ENCODE measurements at regions not wholly inside any gene's neighbourhood (a gene's known extent, or its start where the extent isn't known, plus 50 kb on each side); places are given as distances from the start of the nearest gene placed in this dataset.

DNA sequence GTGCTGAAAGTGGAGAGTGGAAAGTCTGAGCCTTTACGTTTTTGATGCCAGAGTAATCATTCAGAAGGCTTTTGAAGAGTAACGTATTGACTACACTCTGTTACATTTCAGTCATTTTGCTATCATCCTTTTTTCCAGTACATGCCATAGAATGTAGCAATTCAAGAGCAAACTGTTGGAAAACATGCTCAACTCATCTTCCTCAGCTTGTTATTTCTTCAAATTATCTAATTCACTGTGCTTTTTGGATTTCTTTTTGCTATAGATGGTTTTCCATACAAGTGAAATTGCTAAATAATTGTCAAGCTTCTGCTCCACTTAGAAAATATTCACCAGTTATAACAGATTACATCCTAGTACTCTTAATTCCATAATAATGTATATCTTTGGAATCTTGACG, 129.9 kb upstream of the CLEC14A start:
- CTCF ChIA-PET (ENCODE audit: partially characterized antibody): interaction anchor here (1.2 kb wide), 1 partner anchor 20 kb away, joined by 4 read pairs; no protein-coding TSS in a partner anchor
- WGBS, 2 experiments (ENCODE audit: extremely low coverage in 1 of 2, insufficient coverage in 1 of 2, insufficient read length in 1 of 2, insufficient replicate concordance in 2 of 2, low coverage in 1 of 2, low lambda C conversion rate in 2 of 2, missing lambda C conversion rate in 1 of 2): 84% methylated on average over 3 of the region's 3 CpGs; no CpG with 5 or more reads in 1 of the 2 experiments
- H4K91ac ChIP-seq (replicated peaks; ENCODE audit: insufficient read length, low read length): no peak overlapping the region
- TF ChIP-seq CBX8 (IDR thresholded peaks at IDR 0.05; ENCODE audit: borderline replicate concordance, low read depth, low read length) (no peak), GTF2F1 (IDR thresholded peaks at IDR 0.05; ENCODE audit: borderline replicate concordance, low read depth, low read length) (no peak), KDM1A (IDR thresholded peaks at IDR 0.05; ENCODE audit: borderline replicate concordance, low read length) (no peak), PHF8 (conservative IDR thresholded peaks at IDR 0.05; ENCODE audit: low read depth, low read length) (no peak), SIN3A (conservative IDR thresholded peaks at IDR 0.05 in 1 of 2, IDR thresholded peaks at IDR 0.05 in 1 of 2; ENCODE audit: low read depth in 1 of 2, low read length in 2 of 2) (no peak), KDM5A (IDR thresholded peaks at IDR 0.05; ENCODE audit: low read length) (no peak), SRF (IDR thresholded peaks at IDR 0.05; ENCODE audit: low read depth, low read length) (no peak), NANOG (IDR thresholded peaks at IDR 0.05; ENCODE audit: insufficient read depth, low read depth, low read length, poor library complexity, severe bottlenecking) (no peak), TAF7 (optimal IDR thresholded peaks at IDR 0.05; ENCODE audit: borderline replicate concordance, low read depth, low read length) (no peak), MAFK (IDR thresholded peaks at IDR 0.05; ENCODE audit: low read depth, low read length) (no peak), ASH2L (IDR thresholded peaks at IDR 0.05; ENCODE audit: low read length) (no peak), JUND (IDR thresholded peaks at IDR 0.05; ENCODE audit: low read length) (no peak), RBBP5 (IDR thresholded peaks at IDR 0.05; ENCODE audit: borderline replicate concordance, low read depth, low read length) (no peak)

More for the DNA sequence above, 129.9 kb upstream of the CLEC14A start:
- Histone ChIP-seq H2BK120ac (replicated peaks; ENCODE audit: low read depth, low read length) (no peak overlapping the region), H3K9ac (replicated peaks in 1 of 4; ENCODE audit: extremely low read depth in 1 of 4, low read depth in 3 of 4, low read length in 3 of 4) (no peak overlapping the region), H3K14ac (ENCODE audit: insufficient read length) (no peak overlapping the region), H4K20me1 (replicated peaks in 1 of 2; ENCODE audit: control insufficient read depth in 1 of 2, insufficient read depth in 2 of 2, low read length in 2 of 2) (no peaks in the 10 kb centered on the region), H2BK12ac (ENCODE audit: low read depth, low read length) (no peak overlapping the region), H3K56ac (replicated peaks; ENCODE audit: insufficient read length, low read depth, low read length) (no peak overlapping the region), H2AK5ac (ENCODE audit: low read depth, low read length) (no peak overlapping the region), H3K4ac (replicated peaks; ENCODE audit: insufficient read length, low read depth, low read length) (no peak overlapping the region), H3K79me1 (ENCODE audit: low read depth, low read length) (no peaks in the 10 kb centered on the region), H3K36me3 (ENCODE audit: control insufficient read depth in 2 of 4, insufficient read depth in 4 of 4, low read length in 3 of 4) (no peaks in the 10 kb centered on the region), H3K27ac (ENCODE audit: low read depth, low read length) (no peak overlapping the region), H2BK15ac (ENCODE audit: low read length) (no peak overlapping the region), H3K27me3 (replicated peaks in 1 of 4; ENCODE audit: control insufficient read depth in 3 of 4, extremely low read depth in 1 of 4, insufficient read depth in 3 of 4, low read length in 3 of 4) (peaks cover 0 to 1% (median 0%) of the 10 kb centered on the region in 4 experiments; a peak in 1 of 7 replicates), H3K4me2 (ENCODE audit: insufficient read depth in 1 of 2, low read depth in 2 of 2, low read length in 2 of 2) (no peak overlapping the region), H3K18ac (ENCODE audit: extremely low read depth, low read length) (no peak overlapping the region), H2AFZ (ENCODE audit: low read length) (no peak overlapping the region), H3K23me2 (ENCODE audit: low read depth, low read length) (no peaks in the 10 kb centered on the region; the same call in 1 of the 2 replicates), H4K5ac (ENCODE audit: insufficient read length, low read depth, low read length) (no peak overlapping the region), H3K79me2 (ENCODE audit: control insufficient read depth in 1 of 2, insufficient read depth in 2 of 2, low read length in 2 of 2) (no peaks in the 10 kb centered on the region), H4K8ac (ENCODE audit: extremely low read depth, insufficient read depth, low read length) (no peak overlapping the region), H2BK5ac (ENCODE audit: low read depth, low read length) (no peak overlapping the region), H3K4me1 (replicated peaks in 1 of 4; ENCODE audit: control insufficient read depth in 3 of 4, insufficient read depth in 4 of 4, low read length in 3 of 4) (no peaks in the 10 kb centered on the region), H3K23ac (ENCODE audit: insufficient read length) (no peak overlapping the region), H3K4me3 (ENCODE audit: extremely low read depth in 1 of 4, insufficient read depth in 2 of 4, low read depth in 3 of 4, low read length in 4 of 4) (no peak overlapping the region), H2BK20ac (ENCODE audit: low read length) (no peak overlapping the region), H3K9me3 (ENCODE audit: insufficient read depth in 2 of 2, low read depth in 1 of 2, low read length in 1 of 2) (no peaks in the 10 kb centered on the region)
- FAIRE-seq (no peak), DNase-seq (ENCODE audit: low read depth in 1 of 2, low spot score in 2 of 2) (no peak)
- POLR2A ChIA-PET (ENCODE audit: partially characterized antibody): no interaction called here

Measured in H1 (cell line).